NOMO-1 treated with DMSO at 0.1 percent for 48 hours (cell line): ENCODE measurements at regions not wholly inside any gene's neighbourhood (a gene's known extent, or its start where the extent isn't known, plus 50 kb on each side); places are given as distances from the start of the nearest gene placed in this dataset.

ENCODE experiments used
- DNase-seq: peaks from one replicate; lab custom pipeline; 2025; ENCODE audit not compliant: unreplicated experiment; lab: John Stamatoyannopoulos, UW

GRCh38 chr15:77798151-77798835, 165.6 kb upstream of the LINGO1 start:
- DNase-seq: no peak

- DNase-seq: no peak
These were observed 164.6 kb upstream of the LINGO1 start for GRCh38 chr15:77797270-77797669.

GRCh38 chr15:77796046-77796729, 163.5 kb upstream of the LINGO1 start:
- no peak for DNase-seq

GRCh38 chr15:77795446-77795845, 162.7 kb upstream of the LINGO1 start:
- no peak for DNase-seq

GRCh38 chr15:77791941-77792340, 159.2 kb upstream of the LINGO1 start:
- no peak for DNase-seq

GRCh38 chr15:77790481-77790880, 157.8 kb upstream of the LINGO1 start:
- DNase-seq: no peak

GRCh38 chr15:77786956-77787355, 154.2 kb upstream of the LINGO1 start:
- no peak for DNase-seq

- no peak for DNase-seq
These were observed 153.6 kb upstream of the LINGO1 start for GRCh38 chr15:77786181-77786890.

- peak; percentile 31 for DNase-seq
These were observed 151.9 kb upstream of the LINGO1 start for GRCh38 chr15:77784361-77785292.

- DNase-seq: no peak
These were observed 150.9 kb upstream of the LINGO1 start for GRCh38 chr15:77783636-77784035.

GRCh38 chr15:77782691-77783090, 150.0 kb upstream of the LINGO1 start:
- DNase-seq: no peak

- no peak for DNase-seq
These were observed 149.2 kb upstream of the LINGO1 start for GRCh38 chr15:77781946-77782240.

GRCh38 chr15:77781151-77781945, 148.6 kb upstream of the LINGO1 start:
- no peak for DNase-seq

- no peak for DNase-seq
These were observed 146.1 kb upstream of the LINGO1 start for GRCh38 chr15:77778802-77779201.

- no peak for DNase-seq
These were observed 143.1 kb upstream of the LINGO1 start for GRCh38 chr15:77775837-77776236.

GRCh38 chr15:77775373-77775772, 142.7 kb upstream of the LINGO1 start:
- DNase-seq: no peak

- DNase-seq: no peak
These were observed 141.6 kb upstream of the LINGO1 start for GRCh38 chr15:77774350-77774749.

- no peak for DNase-seq
These were observed 141.2 kb upstream of the LINGO1 start for GRCh38 chr15:77773903-77774302.

- no peak for DNase-seq
These were observed 140.1 kb upstream of the LINGO1 start for GRCh38 chr15:77772641-77773402.

- no peak for DNase-seq
These were observed 138.9 kb upstream of the LINGO1 start for GRCh38 chr15:77771616-77772015.
